ENCODE measurements at regions not wholly inside any gene's neighbourhood (a gene's known extent, or its start where the extent isn't known, plus 50 kb on each side); places are given as distances from the start of the nearest gene placed in this dataset.

- DNase-seq (ENCODE audit: low spot score): no peak
- H3K27me3 ChIP-seq (ENCODE audit: insufficient read depth, poor library complexity, severe bottlenecking): no peaks in the 10 kb centered on the region
- H3K4me1 ChIP-seq (ENCODE audit: insufficient read depth, poor library complexity, severe bottlenecking): peaks cover 13% of the 10 kb centered on the region
- peak overlapping the region; percentile 15 for H3K27ac ChIP-seq (ENCODE audit: poor library complexity, severe bottlenecking)
- H3K4me3 ChIP-seq (ENCODE audit: severe bottlenecking): no peak overlapping the region
- H3K36me3 ChIP-seq (ENCODE audit: low read depth): no peaks in the 10 kb centered on the region
- peak; percentile 73 for TF ChIP-seq CTCF (IDR thresholded peaks at IDR 0.05; ENCODE audit: poor library complexity, severe bottlenecking)
- no peaks in the 10 kb centered on the region for H3K9me3 ChIP-seq (ENCODE audit: severe bottlenecking)
- peak; percentile 61 for ATAC-seq (ENCODE audit: low read depth)
Observed at GRCh38 chr2:145752091-145752806, 1232.3 kb upstream of the ZEB2 start.

GRCh38 chr2:145751629-145752028 lies 1231.7 kb upstream of the ZEB2 start:
- Histone ChIP-seq H3K27ac (ENCODE audit: poor library complexity, severe bottlenecking) (peak overlapping the region; percentile 15), H3K4me3 (ENCODE audit: severe bottlenecking) (no peak overlapping the region), H3K9me3 (ENCODE audit: severe bottlenecking) (no peaks in the 10 kb centered on the region), H3K27me3 (ENCODE audit: insufficient read depth, poor library complexity, severe bottlenecking) (no peaks in the 10 kb centered on the region), H3K36me3 (ENCODE audit: low read depth) (no peaks in the 10 kb centered on the region), H3K4me1 (ENCODE audit: insufficient read depth, poor library complexity, severe bottlenecking) (peaks cover 13% of the 10 kb centered on the region)
- DNase-seq (ENCODE audit: low spot score): no peak
- ATAC-seq (ENCODE audit: low read depth): no peak; the same call in 2 of the 3 replicates
- no peak for TF ChIP-seq CTCF (IDR thresholded peaks at IDR 0.05; ENCODE audit: poor library complexity, severe bottlenecking)

- TF ChIP-seq CTCF (IDR thresholded peaks at IDR 0.05; ENCODE audit: poor library complexity, severe bottlenecking): no peak
- H3K27ac ChIP-seq (ENCODE audit: poor library complexity, severe bottlenecking): peak overlapping the region; percentile 15
- no peak for ATAC-seq (ENCODE audit: low read depth)
- H3K9me3 ChIP-seq (ENCODE audit: severe bottlenecking): no peaks in the 10 kb centered on the region
- DNase-seq (ENCODE audit: low spot score): no peak
- H3K36me3 ChIP-seq (ENCODE audit: low read depth): no peaks in the 10 kb centered on the region
- no peaks in the 10 kb centered on the region for H3K27me3 ChIP-seq (ENCODE audit: insufficient read depth, poor library complexity, severe bottlenecking)
- no peak overlapping the region for H3K4me3 ChIP-seq (ENCODE audit: severe bottlenecking)
- H3K4me1 ChIP-seq (ENCODE audit: insufficient read depth, poor library complexity, severe bottlenecking): peaks cover 13% of the 10 kb centered on the region
Observed at GRCh38 chr2:145751155-145751554, 1231.2 kb upstream of the ZEB2 start.

GRCh38 chr2:145750612-145751011 lies 1230.7 kb upstream of the ZEB2 start:
- Histone ChIP-seq H3K4me3 (ENCODE audit: severe bottlenecking) (no peak overlapping the region), H3K27me3 (ENCODE audit: insufficient read depth, poor library complexity, severe bottlenecking) (no peaks in the 10 kb centered on the region), H3K9me3 (ENCODE audit: severe bottlenecking) (no peaks in the 10 kb centered on the region), H3K36me3 (ENCODE audit: low read depth) (no peaks in the 10 kb centered on the region), H3K27ac (ENCODE audit: poor library complexity, severe bottlenecking) (no peak overlapping the region), H3K4me1 (ENCODE audit: insufficient read depth, poor library complexity, severe bottlenecking) (peaks cover 16% of the 10 kb centered on the region)
- TF ChIP-seq CTCF (IDR thresholded peaks at IDR 0.05; ENCODE audit: poor library complexity, severe bottlenecking): no peak
- DNase-seq (ENCODE audit: low spot score) (no peak), ATAC-seq (ENCODE audit: low read depth) (no peak)

- no peak for ATAC-seq (ENCODE audit: low read depth)
- Histone ChIP-seq H3K27ac (ENCODE audit: poor library complexity, severe bottlenecking) (no peak overlapping the region), H3K4me1 (ENCODE audit: insufficient read depth, poor library complexity, severe bottlenecking) (peaks cover 21% of the 10 kb centered on the region), H3K27me3 (ENCODE audit: insufficient read depth, poor library complexity, severe bottlenecking) (no peaks in the 10 kb centered on the region), H3K4me3 (ENCODE audit: severe bottlenecking) (no peak overlapping the region), H3K9me3 (ENCODE audit: severe bottlenecking) (no peaks in the 10 kb centered on the region), H3K36me3 (ENCODE audit: low read depth) (no peaks in the 10 kb centered on the region)
- no peak for DNase-seq (ENCODE audit: low spot score)
- no peak for TF ChIP-seq CTCF (IDR thresholded peaks at IDR 0.05; ENCODE audit: poor library complexity, severe bottlenecking)
Observed at GRCh38 chr2:145750144-145750543, 1230.2 kb upstream of the ZEB2 start.

All from RWPE2 (cell line).